C4-2B (cell line): ENCODE measurements at regions not wholly inside any gene's neighbourhood (a gene's known extent, or its start where the extent isn't known, plus 50 kb on each side); places are given as distances from the start of the nearest gene placed in this dataset.

Experiments used
- ZFX ChIP-seq: fragments of 450-650 bp; IDR thresholded peaks from 2 replicates; pipeline ENCODE4 v1.6.1; 2017
- TF ChIP-seq, protein P1 (sequence below): fragments of 450-650 bp; conservative IDR thresholded peaks from 2 replicates; pipeline ENCODE4 v1.5.1; 2017; ENCODE audit warnings: mild to moderate bottlenecking

DNA sequence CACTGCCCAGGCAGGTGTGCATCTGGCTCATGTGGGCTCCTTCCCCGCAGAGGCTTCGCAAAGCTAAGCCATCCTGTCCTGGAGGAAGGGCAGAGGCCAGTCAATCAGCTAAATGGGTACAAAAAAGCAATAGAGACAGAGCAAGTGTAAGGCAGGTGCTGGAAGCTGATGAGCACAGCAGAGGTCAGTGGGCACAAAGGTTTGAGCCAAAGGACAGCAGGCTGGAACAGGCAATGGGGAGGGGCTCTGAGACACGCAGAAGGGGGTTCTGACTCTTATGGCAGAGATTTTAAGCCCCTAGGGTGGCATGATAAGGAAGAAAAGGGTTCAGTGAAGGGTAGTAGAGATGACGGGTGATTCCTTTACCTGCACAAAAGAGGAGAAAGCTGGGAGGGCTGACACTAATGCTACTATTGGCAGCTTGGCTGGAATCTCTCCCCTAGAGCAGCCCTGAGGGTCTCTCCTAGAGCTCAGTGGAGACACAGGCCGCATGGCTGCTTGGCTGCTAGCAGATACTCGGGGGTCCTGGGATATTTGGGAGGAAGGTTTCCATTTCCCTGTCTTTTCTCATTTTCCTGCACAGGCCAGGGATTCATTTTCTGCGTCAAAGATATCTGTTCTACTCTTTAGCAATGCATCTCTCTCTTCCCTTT, 132.4 kb downstream of the MYCN start:
- TF ChIP-seq, protein P1, sequence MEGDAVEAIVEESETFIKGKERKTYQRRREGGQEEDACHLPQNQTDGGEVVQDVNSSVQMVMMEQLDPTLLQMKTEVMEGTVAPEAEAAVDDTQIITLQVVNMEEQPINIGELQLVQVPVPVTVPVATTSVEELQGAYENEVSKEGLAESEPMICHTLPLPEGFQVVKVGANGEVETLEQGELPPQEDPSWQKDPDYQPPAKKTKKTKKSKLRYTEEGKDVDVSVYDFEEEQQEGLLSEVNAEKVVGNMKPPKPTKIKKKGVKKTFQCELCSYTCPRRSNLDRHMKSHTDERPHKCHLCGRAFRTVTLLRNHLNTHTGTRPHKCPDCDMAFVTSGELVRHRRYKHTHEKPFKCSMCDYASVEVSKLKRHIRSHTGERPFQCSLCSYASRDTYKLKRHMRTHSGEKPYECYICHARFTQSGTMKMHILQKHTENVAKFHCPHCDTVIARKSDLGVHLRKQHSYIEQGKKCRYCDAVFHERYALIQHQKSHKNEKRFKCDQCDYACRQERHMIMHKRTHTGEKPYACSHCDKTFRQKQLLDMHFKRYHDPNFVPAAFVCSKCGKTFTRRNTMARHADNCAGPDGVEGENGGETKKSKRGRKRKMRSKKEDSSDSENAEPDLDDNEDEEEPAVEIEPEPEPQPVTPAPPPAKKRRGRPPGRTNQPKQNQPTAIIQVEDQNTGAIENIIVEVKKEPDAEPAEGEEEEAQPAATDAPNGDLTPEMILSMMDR: no peak
- TF ChIP-seq ZFX: no peak
